ENCODE measurements at regions not wholly inside any gene's neighbourhood (a gene's known extent, or its start where the extent isn't known, plus 50 kb on each side); places are given as distances from the start of the nearest gene placed in this dataset.

GRCh38 chr21:19853061-19853460 lies 1145.1 kb upstream of the NCAM2 start:
- peaks cover 5% of the 10 kb centered on the region for H3K9me3 Mint-ChIP-seq
- CTCF ChIA-PET: no interaction called here
- H3K4me1 Mint-ChIP-seq (ENCODE audit: low read depth): no peaks in the 10 kb centered on the region
- no peak for DNase-seq
- no peak overlapping the region for H3K27ac Mint-ChIP-seq
- no peak for TF ChIP-seq CTCF (IDR thresholded peaks at IDR 0.05)
- H3K4me3 Mint-ChIP-seq: no peak overlapping the region
- H3K27me3 Mint-ChIP-seq: no peaks in the 10 kb centered on the region
- ATAC-seq: no peak
- POLR2A ChIA-PET: interaction anchor here (1.1 kb wide), 1 partner anchor 727 kb away, joined by 3 read pairs; no protein-coding TSS in a partner anchor
- no peaks in the 10 kb centered on the region for H3K36me3 Mint-ChIP-seq (ENCODE audit: low read depth)
- intact Hi-C loops (cut with micrococcal nuclease): no loop called here

DNA sequence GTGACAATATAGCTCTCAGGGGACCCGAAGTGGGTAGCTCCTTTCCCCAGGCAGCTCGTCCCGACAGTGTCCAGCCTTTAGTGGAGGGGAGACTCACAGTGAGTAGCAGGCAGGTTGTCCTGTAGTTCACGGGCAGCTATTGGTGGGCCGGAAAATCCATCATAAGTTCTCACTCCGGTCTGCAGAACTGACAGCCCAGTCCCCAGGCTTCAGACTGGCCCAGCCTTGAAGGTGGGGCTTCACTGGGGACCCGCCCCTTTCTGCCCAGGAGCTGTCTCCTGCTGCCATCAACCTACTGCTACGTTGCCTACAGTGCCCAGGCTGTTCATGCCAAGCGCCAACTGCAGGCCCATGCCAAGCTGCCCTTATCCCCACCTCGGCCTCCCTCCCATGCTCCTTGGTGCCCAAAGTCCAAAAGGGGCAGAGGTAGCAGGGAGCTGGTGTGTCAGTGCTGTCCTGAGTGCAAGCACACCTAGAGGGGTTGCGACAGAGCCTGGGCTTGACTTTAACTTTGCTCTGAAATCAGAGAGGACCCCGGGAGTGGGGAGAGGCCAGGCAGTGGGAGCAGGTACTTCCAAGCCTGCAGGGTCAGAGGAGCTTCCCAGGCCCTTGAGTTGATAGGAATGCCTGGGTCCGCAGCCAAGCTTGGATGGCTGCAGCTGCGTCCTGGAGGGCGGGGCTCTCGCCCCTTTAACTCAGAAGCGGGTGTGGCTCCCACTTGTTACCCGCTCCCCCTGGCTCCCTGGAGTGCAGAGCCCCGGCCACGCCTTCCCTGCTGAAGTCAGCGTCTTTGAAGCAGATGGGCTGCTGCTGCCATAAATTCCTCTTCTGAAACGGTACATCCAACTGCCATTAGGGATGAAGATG lies 1144.3 kb upstream of the NCAM2 start:
- no peak for TF ChIP-seq CTCF (IDR thresholded peaks at IDR 0.05)

GRCh38 chr21:19855522-19855921 lies 1142.7 kb upstream of the NCAM2 start:
- no peak overlapping the region for H3K27ac Mint-ChIP-seq
- POLR2A ChIA-PET: no interaction called here
- H3K36me3 Mint-ChIP-seq (ENCODE audit: low read depth): no peaks in the 10 kb centered on the region
- H3K4me1 Mint-ChIP-seq (ENCODE audit: low read depth): no peaks in the 10 kb centered on the region
- CTCF ChIA-PET: no interaction called here
- DNase-seq: no peak
- intact Hi-C loops (cut with micrococcal nuclease): no loop called here
- H3K27me3 Mint-ChIP-seq: no peaks in the 10 kb centered on the region
- no peak overlapping the region for H3K4me3 Mint-ChIP-seq
- TF ChIP-seq CTCF (IDR thresholded peaks at IDR 0.05): no peak
- peaks cover 8% of the 10 kb centered on the region for H3K9me3 Mint-ChIP-seq
- ATAC-seq: no peak

More for the DNA sequence above, 1144.3 kb upstream of the NCAM2 start:
- no peak overlapping the region for H3K4me3 Mint-ChIP-seq
- DNase-seq: no peak
- H3K27me3 Mint-ChIP-seq: no peaks in the 10 kb centered on the region
- H3K4me1 Mint-ChIP-seq (ENCODE audit: low read depth): no peaks in the 10 kb centered on the region
- H3K9me3 Mint-ChIP-seq: peaks cover 5% of the 10 kb centered on the region
- ATAC-seq: no peak
- ChIA-PET CTCF (no interaction called here), POLR2A (interaction anchor here (1.1 kb wide), 1 partner anchor 728 kb away, joined by 3 read pairs; no protein-coding TSS in a partner anchor)
- no peaks in the 10 kb centered on the region for H3K36me3 Mint-ChIP-seq (ENCODE audit: low read depth)
- H3K27ac Mint-ChIP-seq: no peak overlapping the region
- intact Hi-C loops (cut with micrococcal nuclease): no loop called here

DNA sequence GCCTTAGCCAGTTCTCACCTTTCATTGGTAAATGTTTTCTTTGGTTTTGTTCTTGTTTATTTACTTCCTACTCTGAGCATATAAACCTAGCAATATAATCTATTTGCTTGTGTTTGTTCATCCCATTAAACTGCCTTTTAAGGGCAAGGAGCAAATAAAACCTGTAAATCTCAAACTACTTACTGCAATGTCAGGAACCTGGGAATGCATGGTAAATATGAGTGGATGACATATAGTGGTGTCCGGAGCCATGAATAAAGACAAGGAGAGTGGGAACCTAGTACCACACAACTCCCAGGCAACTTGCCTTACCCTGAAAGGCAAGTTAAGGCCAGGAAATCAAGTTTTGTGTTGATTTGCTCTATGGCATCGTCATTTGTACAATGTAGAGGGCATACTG lies 1133.7 kb upstream of the NCAM2 start:
- no peaks in the 10 kb centered on the region for H3K36me3 Mint-ChIP-seq (ENCODE audit: low read depth)
- CTCF ChIA-PET: no interaction called here

More for the DNA sequence above, 1133.7 kb upstream of the NCAM2 start:
- intact Hi-C loops (cut with micrococcal nuclease): no loop called here
- H3K4me1 Mint-ChIP-seq (ENCODE audit: low read depth): no peaks in the 10 kb centered on the region
- peaks cover 9% of the 10 kb centered on the region for H3K9me3 Mint-ChIP-seq
- DNase-seq (no peak), ATAC-seq (no peak)
- H3K27me3 Mint-ChIP-seq: no peaks in the 10 kb centered on the region
- POLR2A ChIA-PET: no interaction called here
- no peak for TF ChIP-seq CTCF (IDR thresholded peaks at IDR 0.05)
- no peak overlapping the region for H3K27ac Mint-ChIP-seq
- no peak overlapping the region for H3K4me3 Mint-ChIP-seq
